AG04450 (cell line): ENCODE measurements at regions not wholly inside any gene's neighbourhood (a gene's known extent, or its start where the extent isn't known, plus 50 kb on each side); places are given as distances from the start of the nearest gene placed in this dataset.

Experiments used
- CTCF ChIA-PET: fragments of 300-600, 350-600 bp; formaldehyde crosslinking; extraction: SDS; loops from one replicate; lab custom pipeline; 2022; ENCODE audit warnings: antibody characterized with exemption, inconsistent platforms; lab: Charles Lee
- POLR2A ChIA-PET: fragments of 350-600 bp; formaldehyde crosslinking; extraction: SDS; loops from one replicate; lab custom pipeline; 2021; ENCODE audit warnings: antibody characterized with exemption, inconsistent platforms; lab: Yijun Ruan, JAX
- DNase-seq: peaks from one replicate; pipeline ENCODE4 v3.0.0-alpha.2; 2011; ENCODE audit warnings: low read depth, low spot score
- H3K27ac ChIP-seq: one replicate; pipeline ENCODE4 v1.5.1; 2012; ENCODE audit warnings: low read depth, low read length, control low read depth
- H3K27me3 ChIP-seq: one replicate; pipeline ENCODE4 v1.6.0; 2012; ENCODE audit warnings: low read length; ENCODE audit not compliant: control insufficient read depth, insufficient read depth
- H3K4me3 ChIP-seq: 2 replicates; pipeline ENCODE4 v1.5.1; 2011; ENCODE audit warnings: mild to moderate bottlenecking, low read depth, low read length, control low read depth
- H3K9me3 ChIP-seq: 2 replicates; pipeline ENCODE4 v1.5.1; 2012; ENCODE audit warnings: low read length; ENCODE audit not compliant: control insufficient read depth, insufficient read depth
- TF ChIP-seq, protein P1 (sequence below): IDR thresholded peaks from 2 replicates; pipeline ENCODE4 v1.5.1; 2011; ENCODE audit warnings: low read depth, low read length, control low read depth, inconsistent platforms

DNA sequence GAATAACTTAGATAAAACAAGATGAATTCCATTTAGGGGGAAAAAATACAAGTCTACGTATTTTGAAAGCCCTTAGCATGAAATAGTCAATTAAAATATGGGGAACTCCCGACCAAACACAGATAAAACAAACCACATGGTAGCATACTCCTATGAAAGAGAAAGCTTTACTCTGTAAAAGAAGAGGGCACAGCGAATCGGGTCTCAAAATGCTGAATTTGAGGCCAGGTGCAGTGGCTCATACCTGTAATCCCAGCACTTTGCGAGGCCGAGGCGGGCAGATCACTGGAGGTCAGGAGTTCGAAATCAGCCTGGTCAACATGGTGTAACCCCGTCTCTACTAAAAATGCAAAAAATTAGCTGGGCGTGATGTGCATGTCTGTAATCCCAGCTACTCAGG is 116.9 kb upstream of the TIAM1 start:
- peaks cover 17% of the 10 kb centered on the region for H3K9me3 ChIP-seq

DNA sequence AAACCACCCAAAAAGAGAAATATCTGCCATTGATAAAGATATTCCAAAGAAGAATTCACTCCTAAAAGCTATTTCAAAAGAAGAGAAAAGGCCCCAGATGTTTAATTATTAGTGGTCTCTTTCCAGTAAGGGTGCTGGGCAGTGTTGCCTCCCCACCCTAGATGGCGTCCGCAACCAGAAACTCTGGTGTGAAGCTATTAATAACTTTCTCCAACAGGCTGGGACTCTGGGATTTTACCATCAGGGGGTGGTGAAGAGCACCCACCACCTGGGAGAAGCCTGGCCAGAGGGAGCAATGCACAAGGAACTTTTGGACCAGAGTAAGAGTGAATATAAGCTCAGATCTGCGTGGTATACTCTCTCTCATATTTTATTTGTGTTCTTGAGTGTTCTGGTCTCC is 115.4 kb upstream of the TIAM1 start:
- DNase-seq: no peak
- TF ChIP-seq, protein P1, sequence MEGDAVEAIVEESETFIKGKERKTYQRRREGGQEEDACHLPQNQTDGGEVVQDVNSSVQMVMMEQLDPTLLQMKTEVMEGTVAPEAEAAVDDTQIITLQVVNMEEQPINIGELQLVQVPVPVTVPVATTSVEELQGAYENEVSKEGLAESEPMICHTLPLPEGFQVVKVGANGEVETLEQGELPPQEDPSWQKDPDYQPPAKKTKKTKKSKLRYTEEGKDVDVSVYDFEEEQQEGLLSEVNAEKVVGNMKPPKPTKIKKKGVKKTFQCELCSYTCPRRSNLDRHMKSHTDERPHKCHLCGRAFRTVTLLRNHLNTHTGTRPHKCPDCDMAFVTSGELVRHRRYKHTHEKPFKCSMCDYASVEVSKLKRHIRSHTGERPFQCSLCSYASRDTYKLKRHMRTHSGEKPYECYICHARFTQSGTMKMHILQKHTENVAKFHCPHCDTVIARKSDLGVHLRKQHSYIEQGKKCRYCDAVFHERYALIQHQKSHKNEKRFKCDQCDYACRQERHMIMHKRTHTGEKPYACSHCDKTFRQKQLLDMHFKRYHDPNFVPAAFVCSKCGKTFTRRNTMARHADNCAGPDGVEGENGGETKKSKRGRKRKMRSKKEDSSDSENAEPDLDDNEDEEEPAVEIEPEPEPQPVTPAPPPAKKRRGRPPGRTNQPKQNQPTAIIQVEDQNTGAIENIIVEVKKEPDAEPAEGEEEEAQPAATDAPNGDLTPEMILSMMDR: no peak
- peaks cover 7% of the 10 kb centered on the region for H3K9me3 ChIP-seq
- ChIA-PET CTCF (no interaction called here), POLR2A (no interaction called here)
- H3K27me3 ChIP-seq: no peaks in the 10 kb centered on the region
- H3K27ac ChIP-seq: no peak overlapping the region
- no peak overlapping the region for H3K4me3 ChIP-seq

More for the DNA sequence above, 116.9 kb upstream of the TIAM1 start:
- H3K4me3 ChIP-seq: no peak overlapping the region
- DNase-seq: no peak
- TF ChIP-seq, protein P1: no peak
- H3K27ac ChIP-seq: no peak overlapping the region
- CTCF ChIA-PET: no interaction called here
- POLR2A ChIA-PET: no interaction called here
- H3K27me3 ChIP-seq: no peaks in the 10 kb centered on the region

DNA sequence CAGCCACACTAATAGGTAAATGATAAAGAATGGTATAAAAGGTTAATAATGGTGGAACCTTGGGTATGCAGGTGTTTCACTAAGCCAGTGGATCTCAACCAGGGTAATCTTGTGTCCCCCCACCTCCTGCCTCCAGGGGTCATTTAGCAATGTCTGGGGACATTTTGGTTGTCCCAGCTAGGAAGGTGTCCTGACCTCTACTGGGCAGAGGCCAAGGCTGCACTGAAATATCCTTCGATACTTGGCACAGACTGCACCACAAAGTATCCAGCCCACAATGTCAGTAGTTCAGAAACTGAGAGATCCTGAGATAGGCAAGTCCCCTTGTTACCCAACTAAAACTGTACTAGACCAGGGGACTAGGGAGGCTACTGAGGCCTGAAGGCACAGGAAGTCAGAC is 113.6 kb upstream of the TIAM1 start:
- TF ChIP-seq, protein P1: no peak
- no peak for DNase-seq
- H3K27ac ChIP-seq: no peak overlapping the region
- POLR2A ChIA-PET: no interaction called here
- CTCF ChIA-PET: no interaction called here
- no peaks in the 10 kb centered on the region; the same call in 1 of the 2 replicates for H3K9me3 ChIP-seq
- no peaks in the 10 kb centered on the region for H3K27me3 ChIP-seq
- no peak overlapping the region for H3K4me3 ChIP-seq

DNA sequence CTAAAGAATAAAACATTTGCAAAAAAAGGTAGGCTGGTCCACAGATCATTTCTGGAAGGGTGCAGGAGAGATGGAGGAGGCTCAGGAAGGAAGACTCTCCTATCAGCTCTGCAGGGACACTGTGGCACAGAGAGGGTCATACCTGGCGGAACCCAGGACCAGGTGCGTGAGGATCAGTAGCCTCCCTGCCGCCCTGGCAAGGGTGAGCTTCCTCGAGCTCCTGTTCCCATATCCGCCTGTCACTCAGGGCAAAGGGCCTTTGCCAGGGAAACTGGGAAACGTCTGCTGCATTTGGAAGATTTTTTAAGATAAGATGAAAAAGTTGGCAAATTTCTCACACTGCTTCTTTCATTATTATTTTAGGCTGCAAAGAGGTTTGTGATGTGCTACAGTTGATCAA is 112.1 kb upstream of the TIAM1 start:
- TF ChIP-seq, protein P1: no peak
- ChIA-PET POLR2A (no interaction called here), CTCF (no interaction called here)
- Histone ChIP-seq H3K27ac (no peak overlapping the region), H3K9me3 (no peaks in the 10 kb centered on the region; the same call in 1 of the 2 replicates), H3K27me3 (no peaks in the 10 kb centered on the region), H3K4me3 (no peak overlapping the region)
- no peak for DNase-seq

DNA sequence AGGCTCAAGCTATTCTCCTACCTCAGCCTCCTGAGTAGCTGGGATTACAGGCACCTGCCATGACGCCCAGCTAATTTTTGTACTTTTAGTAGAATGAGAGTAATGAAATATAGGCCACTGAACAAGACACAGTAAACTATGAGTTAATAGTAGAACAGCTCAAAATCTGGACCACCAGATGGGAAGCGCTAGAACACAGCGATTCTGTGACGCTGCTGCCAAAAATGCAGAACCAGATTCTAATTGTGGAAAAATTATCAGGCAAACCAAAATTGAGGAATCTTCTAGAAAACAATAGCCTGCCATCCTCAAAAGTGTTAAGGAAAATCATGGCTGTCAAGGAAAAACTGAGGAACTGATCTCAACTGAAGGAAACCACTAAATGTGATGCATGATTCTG is 111.4 kb upstream of the TIAM1 start:
- DNase-seq: no peak
- POLR2A ChIA-PET: no interaction called here
- H3K27ac ChIP-seq: no peak overlapping the region
- no peaks in the 10 kb centered on the region for H3K27me3 ChIP-seq
- no peaks in the 10 kb centered on the region; the same call in 1 of the 2 replicates for H3K9me3 ChIP-seq
- CTCF ChIA-PET: interaction anchor here (0.7 kb wide), 1 partner anchor 527 kb away, joined by 3 read pairs; no protein-coding TSS in a partner anchor
- H3K4me3 ChIP-seq: no peak overlapping the region
- TF ChIP-seq, protein P1: no peak
